Breast epithelium (tissue), 4 donors: ENCODE measurements at regions not wholly inside any gene's neighbourhood (a gene's known extent, or its start where the extent isn't known, plus 50 kb on each side); places are given as distances from the start of the nearest gene placed in this dataset.

Experiments
- DNase-seq, 2 donors: peaks; one replicate each; pipeline ENCODE4 v3.0.0-alpha.2; 2019; ENCODE audit warnings: low spot score in 2 of 2
- H3K27ac ChIP-seq, 2 donors: fragments of 200-600 bp; sonication (generic) in 1 of 2; one replicate each; pipeline ENCODE4 v1.5.1; 2016 to 2019; ENCODE audit warnings: mild to moderate bottlenecking in 1 of 2
- H3K27me3 ChIP-seq, 2 donors: fragments of 200-600 bp; sonication (generic) in 1 of 2; one replicate each; pipeline versions ENCODE4 v1.5.1 to v1.6.0; 2017 to 2019; ENCODE audit warnings: control low read depth in 1 of 2, mild to moderate bottlenecking in 1 of 2
- H3K36me3 ChIP-seq: fragments of 200-600 bp; one replicate; pipeline ENCODE4 v1.5.1; 2019
- H3K4me1 ChIP-seq, 2 donors: fragments of 200-600 bp; sonication (generic); one replicate each; pipeline ENCODE4 v1.5.1; 2016 to 2019; ENCODE audit warnings: control low read depth in 1 of 2
- H3K4me3 ChIP-seq, 3 donors: fragments of 200-600 bp; sonication (generic); 1 replicate in 2 of 3; 2 replicates in 1 of 3; pipeline ENCODE4 v1.5.1; 2016 to 2019; ENCODE audit warnings: mild to moderate bottlenecking in 3 of 3, moderate library complexity in 2 of 3
- H3K9me3 ChIP-seq, 2 donors: fragments of 200-600 bp; sonication (generic) in 1 of 2; one replicate each; pipeline ENCODE4 v1.5.1; 2016 to 2019; ENCODE audit warnings: control low read depth in 1 of 2
- POLR2A ChIP-seq: fragments of 450-650 bp; IDR thresholded peaks from one replicate; pipeline ENCODE4 v1.6.1; 2016; ENCODE audit warnings: antibody characterized with exemption, mild to moderate bottlenecking, moderate library complexity
- POLR2AphosphoS5 ChIP-seq, 3 donors: sonication (generic); formaldehyde crosslinking; IDR thresholded peaks; one replicate each; pipeline ENCODE4 v1.6.1; 2017; ENCODE audit warnings: antibody characterized with exemption in 3 of 3
- intact Hi-C: fragments of 100-400 bp; cut with DNase I; formaldehyde crosslinking; loops from one replicate; pipeline ENCODE4 v1.15.1; 2023; ENCODE audit warnings: low total_unique reads
- TF ChIP-seq, protein P1 (sequence below), 3 donors: fragments of 450-650 bp; IDR thresholded peaks; one replicate each; pipeline ENCODE4 v1.5.1; 2016 to 2017; ENCODE audit warnings: antibody characterized with exemption in 3 of 3, mild to moderate bottlenecking in 3 of 3, moderate library complexity in 3 of 3

DNA sequence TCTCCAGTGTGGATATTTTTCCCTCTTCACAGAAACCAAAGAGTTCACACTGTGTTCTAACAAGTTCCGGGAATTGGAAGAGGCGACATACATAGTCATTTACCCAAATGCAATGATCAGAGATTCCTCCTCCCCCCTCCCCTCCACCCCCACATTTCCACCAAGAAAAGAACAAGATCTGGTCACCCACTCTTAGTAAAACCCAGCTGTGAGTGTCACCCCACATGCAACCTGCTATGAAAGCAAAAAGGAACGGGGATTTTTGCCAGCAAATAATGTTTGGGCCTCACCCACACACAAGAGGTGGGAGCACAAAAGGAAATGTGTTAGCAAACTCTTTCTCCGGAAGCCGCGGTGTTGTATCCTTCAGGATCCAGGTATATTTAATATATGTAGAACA lies 745.0 kb upstream of the AUTS2 start:
- H3K9me3 ChIP-seq = no peaks in the 10 kb centered on the region
- intact Hi-C loops = no loop called here
- H3K27me3 ChIP-seq = no peaks in the 10 kb centered on the region
- no peak for DNase-seq
- no peak overlapping the region for H3K4me3 ChIP-seq
- TF ChIP-seq POLR2AphosphoS5 (IDR thresholded peaks at IDR 0.05) = no peak
- TF ChIP-seq POLR2A = no peak
- TF ChIP-seq, protein P1, sequence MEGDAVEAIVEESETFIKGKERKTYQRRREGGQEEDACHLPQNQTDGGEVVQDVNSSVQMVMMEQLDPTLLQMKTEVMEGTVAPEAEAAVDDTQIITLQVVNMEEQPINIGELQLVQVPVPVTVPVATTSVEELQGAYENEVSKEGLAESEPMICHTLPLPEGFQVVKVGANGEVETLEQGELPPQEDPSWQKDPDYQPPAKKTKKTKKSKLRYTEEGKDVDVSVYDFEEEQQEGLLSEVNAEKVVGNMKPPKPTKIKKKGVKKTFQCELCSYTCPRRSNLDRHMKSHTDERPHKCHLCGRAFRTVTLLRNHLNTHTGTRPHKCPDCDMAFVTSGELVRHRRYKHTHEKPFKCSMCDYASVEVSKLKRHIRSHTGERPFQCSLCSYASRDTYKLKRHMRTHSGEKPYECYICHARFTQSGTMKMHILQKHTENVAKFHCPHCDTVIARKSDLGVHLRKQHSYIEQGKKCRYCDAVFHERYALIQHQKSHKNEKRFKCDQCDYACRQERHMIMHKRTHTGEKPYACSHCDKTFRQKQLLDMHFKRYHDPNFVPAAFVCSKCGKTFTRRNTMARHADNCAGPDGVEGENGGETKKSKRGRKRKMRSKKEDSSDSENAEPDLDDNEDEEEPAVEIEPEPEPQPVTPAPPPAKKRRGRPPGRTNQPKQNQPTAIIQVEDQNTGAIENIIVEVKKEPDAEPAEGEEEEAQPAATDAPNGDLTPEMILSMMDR (IDR thresholded peaks at IDR 0.05) = no peak
- H3K36me3 ChIP-seq = no peaks in the 10 kb centered on the region
- no peak overlapping the region for H3K27ac ChIP-seq
- no peaks in the 10 kb centered on the region for H3K4me1 ChIP-seq

- Histone ChIP-seq H3K9me3 (no peaks in the 10 kb centered on the region), H3K4me1 (no peaks in the 10 kb centered on the region), H3K27ac (no peak overlapping the region), H3K4me3 (no peak overlapping the region), H3K27me3 (no peaks in the 10 kb centered on the region), H3K36me3 (no peaks in the 10 kb centered on the region)
- DNase-seq = no peak
- intact Hi-C loops = no loop called here
- TF ChIP-seq POLR2A = no peak
- TF ChIP-seq, protein P1 (IDR thresholded peaks at IDR 0.05) = no peak
- TF ChIP-seq POLR2AphosphoS5 (IDR thresholded peaks at IDR 0.05) = no peak
These were observed 740.7 kb upstream of the AUTS2 start for GRCh38 chr7:68857571-68857970.

DNA sequence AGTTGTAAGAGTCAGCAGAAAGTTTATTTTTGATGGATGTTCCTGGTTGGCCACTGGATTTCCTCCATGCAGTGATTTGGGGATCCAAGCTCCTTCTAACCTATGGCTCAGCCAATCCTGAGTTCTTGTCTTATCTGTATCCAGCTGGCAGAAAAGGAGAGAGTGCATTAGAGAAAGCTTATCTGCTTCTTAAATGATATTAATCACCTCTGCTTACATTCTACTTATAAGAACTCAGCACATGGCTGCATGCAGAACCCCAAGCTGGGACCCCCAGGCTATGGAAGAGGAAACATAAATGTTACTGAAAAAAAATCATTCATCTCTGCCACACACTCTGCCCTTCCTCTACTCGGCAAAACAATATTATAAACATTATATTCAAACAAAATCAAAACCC lies 739.8 kb upstream of the AUTS2 start:
- Histone ChIP-seq H3K9me3 (no peaks in the 10 kb centered on the region), H3K36me3 (no peaks in the 10 kb centered on the region), H3K27ac (no peak overlapping the region), H3K4me1 (no peaks in the 10 kb centered on the region), H3K4me3 (no peak overlapping the region), H3K27me3 (no peaks in the 10 kb centered on the region)
- TF ChIP-seq, protein P1 (IDR thresholded peaks at IDR 0.05) = no peak
- TF ChIP-seq POLR2A = no peak
- TF ChIP-seq POLR2AphosphoS5 (IDR thresholded peaks at IDR 0.05) = no peak
- no peak for DNase-seq
- intact Hi-C loops = no loop called here

- no peak overlapping the region for H3K4me3 ChIP-seq
- no peak for TF ChIP-seq POLR2A
- TF ChIP-seq, protein P1 (IDR thresholded peaks at IDR 0.05) = no peak
- no peak for DNase-seq
- no peak overlapping the region for H3K27ac ChIP-seq
- no peaks in the 10 kb centered on the region for H3K27me3 ChIP-seq
- intact Hi-C loops = no loop called here
- H3K36me3 ChIP-seq = no peaks in the 10 kb centered on the region
- H3K4me1 ChIP-seq = no peaks in the 10 kb centered on the region
- no peaks in the 10 kb centered on the region for H3K9me3 ChIP-seq
These were observed 737.1 kb upstream of the AUTS2 start for GRCh38 chr7:68861171-68861570.

DNA sequence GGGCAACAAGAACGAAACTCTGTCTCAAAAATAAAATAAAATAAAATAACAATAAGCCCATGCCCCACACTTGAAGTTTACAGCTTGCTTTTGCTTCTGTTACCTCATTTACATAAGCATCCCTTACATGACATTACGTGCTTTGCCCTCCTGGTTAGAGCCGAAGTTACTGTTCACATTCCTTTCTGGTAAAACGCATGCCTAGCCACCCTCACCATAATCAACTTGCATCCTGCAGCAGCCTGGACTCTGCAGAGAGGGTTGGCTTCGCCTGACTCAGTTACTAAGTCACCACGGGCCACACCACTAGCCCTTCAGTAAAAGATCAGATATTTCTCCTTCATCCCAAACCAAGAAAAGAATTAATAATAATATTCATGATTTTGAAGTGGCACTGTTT lies 736.0 kb upstream of the AUTS2 start:
- H3K9me3 ChIP-seq = no peaks in the 10 kb centered on the region
- TF ChIP-seq POLR2A = no peak
- no peak for TF ChIP-seq POLR2AphosphoS5 (IDR thresholded peaks at IDR 0.05)
- TF ChIP-seq, protein P1 (IDR thresholded peaks at IDR 0.05) = no peak
- H3K4me1 ChIP-seq = no peaks in the 10 kb centered on the region
- H3K36me3 ChIP-seq = no peaks in the 10 kb centered on the region
- H3K27ac ChIP-seq = no peak overlapping the region
- H3K4me3 ChIP-seq = no peak overlapping the region
- intact Hi-C loops = no loop called here
- DNase-seq = no peak
- no peaks in the 10 kb centered on the region for H3K27me3 ChIP-seq
